IMR-90 (cell line): ENCODE measurements at regions not wholly inside any gene's neighbourhood (a gene's known extent, or its start where the extent isn't known, plus 50 kb on each side); places are given as distances from the start of the nearest gene placed in this dataset.

Experiments
- ATAC-seq: fragments of 200-7000 bp; cut with Tn5 transposase; 2 replicates; pipeline ENCODE4 v1.9.1; 2020; ENCODE audit warnings: low read depth, mild to moderate bottlenecking, moderate library complexity
- BruUV-seq: library from RNA; stranded (reverse); fragments of 400-500 nt; replicated peaks from 2 replicates; lab custom pipeline; 2021; lab: Mats Ljungman, UMichigan
- CTCF ChIA-PET: fragments of 300-600 bp; formaldehyde crosslinking; extraction: SDS; loops from one replicate; lab custom pipeline; 2021; ENCODE audit warnings: antibody characterized with exemption; lab: Yijun Ruan, JAX
- POLR2A ChIA-PET: fragments of 300-600 bp; sonication (Branson Sonifier 250); formaldehyde crosslinking; loops from one replicate; lab custom pipeline; 2022; ENCODE audit warnings: antibody characterized with exemption; ENCODE audit not compliant: unreplicated experiment; lab: Charles Lee
- DNase-seq: peaks from one replicate; pipeline ENCODE4 v3.0.0; 2013
- H2AFZ ChIP-seq: replicated peaks from 2 replicates; pipeline ENCODE3; 2013; ENCODE audit warnings: low read length, mild to moderate bottlenecking; ENCODE audit not compliant: poor library complexity
- H2AK5ac ChIP-seq: 2 replicates; pipeline ENCODE4 v1.6.1; 2013; ENCODE audit warnings: low read depth, low read length, inconsistent platforms
- H2AK9ac ChIP-seq: replicated peaks from 2 replicates; pipeline ENCODE3; 2013; ENCODE audit warnings: mild to moderate bottlenecking, low read depth, low read length, moderate library complexity; ENCODE audit not compliant: poor library complexity
- H2BK120ac ChIP-seq: 2 replicates; pipeline ENCODE4 v1.6.1; 2013; ENCODE audit warnings: low read depth, low read length, inconsistent platforms
- H2BK15ac ChIP-seq: 3 replicates; pipeline ENCODE4 v1.6.1; 2013; ENCODE audit warnings: low read depth, low read length, inconsistent platforms
- H2BK20ac ChIP-seq: 2 replicates; pipeline ENCODE4 v1.6.1; 2013; ENCODE audit warnings: low read depth, mild to moderate bottlenecking, inconsistent platforms, low read length, moderate library complexity
- H2BK5ac ChIP-seq: 2 replicates; pipeline ENCODE4 v1.6.1; 2013; ENCODE audit warnings: mild to moderate bottlenecking, low read depth, low read length, inconsistent platforms; ENCODE audit not compliant: poor library complexity, severe bottlenecking
- H3K14ac ChIP-seq: replicated peaks from 2 replicates; pipeline ENCODE4 v1.6.1; 2013; ENCODE audit warnings: low read depth, low read length, inconsistent platforms
- H3K18ac ChIP-seq: 2 replicates; pipeline ENCODE4 v1.6.1; 2013; ENCODE audit warnings: low read depth, low read length, control low read depth
- H3K23ac ChIP-seq: 2 replicates; pipeline ENCODE4 v1.6.1; 2013; ENCODE audit warnings: low read depth, low read length, inconsistent platforms
- H3K27ac ChIP-seq: 2 replicates; pipeline ENCODE4 v1.5.1; 2013; ENCODE audit warnings: mild to moderate bottlenecking, control low read depth, low read length; ENCODE audit not compliant: insufficient read depth
- H3K27me3 ChIP-seq: 2 replicates; pipeline ENCODE4 v1.6.1; 2013; ENCODE audit warnings: low read length; ENCODE audit not compliant: control insufficient read depth, insufficient read depth
- H3K36me3 ChIP-seq: 2 replicates; pipeline ENCODE4 v1.6.1; 2013; ENCODE audit warnings: low read length, mixed read lengths; ENCODE audit not compliant: control insufficient read depth, insufficient read depth
- H3K4ac ChIP-seq: 2 replicates; pipeline ENCODE4 v1.6.1; 2013; ENCODE audit warnings: low read depth, low read length, inconsistent platforms
- H3K4me1 ChIP-seq: 2 replicates; pipeline ENCODE4 v1.6.1; 2013; ENCODE audit warnings: low read length, mixed read lengths; ENCODE audit not compliant: control insufficient read depth, insufficient read depth
- H3K4me2 ChIP-seq: 2 replicates; pipeline ENCODE4 v1.6.1; 2013; ENCODE audit warnings: low read depth, mild to moderate bottlenecking, control low read depth, low read length, moderate library complexity
- H3K4me3 ChIP-seq: 2 replicates; pipeline ENCODE4 v1.5.1; 2013; ENCODE audit warnings: low read depth, mild to moderate bottlenecking, control low read depth, low read length, moderate library complexity; ENCODE audit not compliant: insufficient read depth
- H3K56ac ChIP-seq: 2 replicates; pipeline ENCODE4 v1.6.1; 2013; ENCODE audit warnings: low read length, inconsistent platforms; ENCODE audit not compliant: insufficient read depth; ENCODE audit errors: extremely low read depth
- H3K79me1 ChIP-seq, 2 experiments: 2 replicates each; pipeline ENCODE4 v1.6.1; 2013; ENCODE audit warnings: low read length in 2 of 2, inconsistent platforms in 1 of 2, low read depth in 1 of 2
- H3K9ac ChIP-seq: 2 replicates; pipeline ENCODE4 v1.6.1; 2013; ENCODE audit warnings: low read depth, low read length, control low read depth
- H3K9me1 ChIP-seq: 2 replicates; pipeline ENCODE4 v1.6.1; 2013; ENCODE audit warnings: low read length, inconsistent platforms; ENCODE audit not compliant: insufficient read depth
- H3K9me3 ChIP-seq: 2 replicates; pipeline ENCODE4 v1.6.1; 2013; ENCODE audit warnings: low read length; ENCODE audit not compliant: control insufficient read depth, insufficient read depth
- H4K20me1 ChIP-seq: 2 replicates; pipeline ENCODE4 v1.6.1; 2013; ENCODE audit warnings: low read length, inconsistent platforms; ENCODE audit not compliant: insufficient read depth
- H4K5ac ChIP-seq: 2 replicates; pipeline ENCODE4 v1.6.1; 2013; ENCODE audit warnings: mild to moderate bottlenecking, low read depth, low read length, control low read depth
- H4K8ac ChIP-seq, 2 experiments: 2 replicates each; pipeline ENCODE4 v1.6.1; 2013; ENCODE audit warnings: low read depth in 2 of 2, low read length in 2 of 2, control low read depth in 1 of 2, inconsistent platforms in 1 of 2
- H4K91ac ChIP-seq: 2 replicates; pipeline ENCODE4 v1.6.1; 2013; ENCODE audit warnings: low read depth, low read length, inconsistent platforms; ENCODE audit not compliant: insufficient read depth
- BHLHE40 ChIP-seq: fragments of 150-350 bp; IDR thresholded peaks from 2 replicates; pipeline ENCODE4 v1.6.1; 2016; ENCODE audit warnings: mild to moderate bottlenecking, low read depth, low read length
- CEBPB ChIP-seq: IDR thresholded peaks from 2 replicates; pipeline ENCODE4 v1.6.1; 2012; ENCODE audit warnings: low read depth, low read length, improper control_type of control experiment
- CHD1 ChIP-seq: IDR thresholded peaks from 2 replicates; pipeline ENCODE4 v1.6.1; 2012; ENCODE audit warnings: low read depth, low read length, improper control_type of control experiment
- CTCF ChIP-seq: conservative IDR thresholded peaks from 2 replicates; pipeline ENCODE4 v1.5.1; 2012; ENCODE audit warnings: mild to moderate bottlenecking, low read depth, low read length, improper control_type of control experiment
- ELK1 ChIP-seq: fragments of 150-350 bp; IDR thresholded peaks from 2 replicates; pipeline ENCODE4 v1.6.1; 2016; ENCODE audit warnings: low read depth, mild to moderate bottlenecking, low read length, moderate library complexity, borderline replicate concordance
- FOS ChIP-seq: fragments of 150-350 bp; IDR thresholded peaks from 2 replicates; pipeline ENCODE4 v1.6.1; 2016; ENCODE audit warnings: low read depth, low read length
- MAFK ChIP-seq: IDR thresholded peaks from 2 replicates; pipeline ENCODE4 v1.6.1; 2012; ENCODE audit warnings: low read depth, low read length, improper control_type of control experiment
- MAZ ChIP-seq: IDR thresholded peaks from 2 replicates; pipeline ENCODE4 v1.6.1; 2012; ENCODE audit warnings: low read depth, mild to moderate bottlenecking, low read length, improper control_type of control experiment, moderate library complexity, borderline replicate concordance
- MXI1 ChIP-seq: IDR thresholded peaks from 2 replicates; pipeline ENCODE4 v1.6.1; 2012; ENCODE audit warnings: low read depth, mild to moderate bottlenecking, low read length, moderate library complexity, borderline replicate concordance
- NFE2L2 ChIP-seq: fragments of 150-350 bp; IDR thresholded peaks from 2 replicates; pipeline ENCODE4 v1.6.1; 2016; ENCODE audit warnings: low read depth, mild to moderate bottlenecking, low read length
- POLR2A ChIP-seq: IDR thresholded peaks from 2 replicates; pipeline ENCODE4 v1.6.1; 2012; ENCODE audit warnings: mild to moderate bottlenecking, low read depth, low read length
- RAD21 ChIP-seq: IDR thresholded peaks from 2 replicates; pipeline ENCODE4 v1.6.1; 2012; ENCODE audit warnings: low read length, improper control_type of control experiment
- RCOR1 ChIP-seq: IDR thresholded peaks from 2 replicates; pipeline ENCODE4 v1.6.1; 2012; ENCODE audit warnings: mild to moderate bottlenecking, low read length, improper control_type of control experiment; ENCODE audit not compliant: insufficient replicate concordance
- RFX5 ChIP-seq: IDR thresholded peaks from 2 replicates; pipeline ENCODE4 v1.8.0; 2012; ENCODE audit warnings: low read depth, mild to moderate bottlenecking, low read length, moderate library complexity
- SMC3 ChIP-seq: fragments of 150-350 bp; IDR thresholded peaks from 2 replicates; pipeline ENCODE4 v1.6.1; 2016; ENCODE audit warnings: low read depth, mild to moderate bottlenecking, antibody characterized with exemption, low read length, moderate library complexity
- USF2 ChIP-seq: fragments of 150-350 bp; IDR thresholded peaks from 2 replicates; pipeline ENCODE4 v1.6.1; 2017; ENCODE audit warnings: mild to moderate bottlenecking, antibody characterized with exemption, low read length, low read depth
- WGBS, 2 experiments: methylation state at CpG; one replicate each; pipeline versions ENCODE4 v1.1.5 to v1.1.7; 2013; ENCODE audit warnings: missing lambda C conversion rate in 2 of 2; ENCODE audit not compliant: insufficient read length in 1 of 2; ENCODE audit errors: extremely low coverage in 2 of 2; 5-methylcytosine and 5-hydroxymethylcytosine counted together
- dilution Hi-C: fragments of 300-500 bp; cut with HindIII; formaldehyde crosslinking; loops from one replicate; pipeline ENCODE4 v1.14.3; 2018; ENCODE audit warnings: low sequenced_read_pairs; ENCODE audit not compliant: unreplicated experiment
- in situ Hi-C: fragments of 300-500 bp; cut with MboI; formaldehyde crosslinking; loops from 3 replicates; pipeline ENCODE4 v1.14.3; 2019; ENCODE audit warnings: low sequenced_read_pairs, inconsistent platforms, mixed read lengths
- intact Hi-C: fragments of 100-400 bp; cut with micrococcal nuclease; formaldehyde crosslinking; loops from 2 replicates; pipeline ENCODE4 v1.10.0; 2022

GRCh38 chr5:143542798-143543144 lies 139.3 kb upstream of the NR3C1 start:
- Histone ChIP-seq H3K14ac (peak overlapping the region; percentile 70; the same call in 1 of the 2 replicates), H4K8ac (peak overlapping the region; percentile 50 to 57; a peak in 2 of 4 replicates), H4K5ac (peak overlapping the region; percentile 93; the same call in 1 of the 2 replicates), H2BK120ac (peak overlapping the region; percentile 80; the same call in 1 of the 2 replicates), H2BK15ac (peak overlapping the region; percentile 96; the same call in 2 of the 3 replicates), H3K56ac (no peak overlapping the region), H2AFZ (no peak overlapping the region), H3K18ac (peak overlapping the region; percentile 100; the same call in 1 of the 2 replicates), H2BK5ac (peak overlapping the region; percentile 99), H3K4ac (peak overlapping the region; percentile 37; the same call in 1 of the 2 replicates), H3K27ac (0 out of 2 replicates have a peak overlapping the region, but pooled peaks have one; percentile 3), H2AK9ac (no peak overlapping the region), H3K9ac (no peak overlapping the region), H3K79me1 (no peaks in the 10 kb centered on the region), H3K27me3 (no peaks in the 10 kb centered on the region), H2AK5ac (peak overlapping the region; percentile 74), H3K4me3 (no peak overlapping the region), H2BK20ac (peak overlapping the region; percentile 89), H4K91ac (peak overlapping the region; percentile 80; the same call in 1 of the 2 replicates), H4K20me1 (no peaks in the 10 kb centered on the region), H3K9me1 (no peaks in the 10 kb centered on the region; the same call in 1 of the 2 replicates), H3K23ac (peak overlapping the region; percentile 82; the same call in 1 of the 2 replicates), H3K4me2 (peak overlapping the region; percentile 17; the same call in 1 of the 2 replicates), H3K9me3 (peaks cover 2% of the 10 kb centered on the region), H3K36me3 (no peaks in the 10 kb centered on the region), H3K4me1 (peaks cover 10% of the 10 kb centered on the region)
- CTCF ChIA-PET = interaction anchor here (0.6 to 1.5 kb wide), 2 partner anchors 10 to 602 kb away, joined by 3 to 4 read pairs; no protein-coding TSS in a partner anchor
- in situ Hi-C loops (no loop called here), dilution Hi-C loops (no loop called here), intact Hi-C loops (loop anchor here (5.0 kb wide), 1 partner anchor 215 kb away; no protein-coding TSS in a partner anchor)
- ATAC-seq (no peak), DNase-seq (no peak)
- no TSS peak for BruUV-seq
- POLR2A ChIA-PET = no interaction called here
- no CpG with 5 or more reads among the region's 3 CpGs for WGBS, 2 experiments
- no peak for TF ChIP-seq CHD1
- no peak for TF ChIP-seq CEBPB
- TF ChIP-seq FOS = no peak
- no peak for TF ChIP-seq MXI1
- TF ChIP-seq SMC3 = no peak
- TF ChIP-seq ELK1 = no peak
- no peak for TF ChIP-seq RCOR1
- TF ChIP-seq MAFK = no peak
- no peak for TF ChIP-seq RFX5
- TF ChIP-seq RAD21 = no peak
- no peak for TF ChIP-seq MAZ
- no peak for TF ChIP-seq CTCF
- no peak for TF ChIP-seq POLR2A
- TF ChIP-seq NFE2L2 = no peak
- TF ChIP-seq BHLHE40 = no peak
- TF ChIP-seq USF2 = no peak
